Fibroblast of lung (primary cell): ENCODE measurements at regions not wholly inside any gene's neighbourhood (a gene's known extent, or its start where the extent isn't known, plus 50 kb on each side); places are given as distances from the start of the nearest gene placed in this dataset.

Experiments
- DNase-seq, 2 donors: peaks; one replicate each; pipeline versions ENCODE4 v3.0.0 to v3.0.0-alpha.2; 2010; ENCODE audit warnings: low read depth in 2 of 2
- H2AFZ ChIP-seq: 2 replicates; pipeline ENCODE4 v1.5.1; 2012; ENCODE audit warnings: low read length, control low read depth, inconsistent platforms
- H3K27ac ChIP-seq: 2 replicates; pipeline ENCODE4 v1.5.1; 2011; ENCODE audit warnings: low read length, control low read depth; ENCODE audit not compliant: insufficient read depth
- H3K27me3 ChIP-seq: 2 replicates; pipeline ENCODE4 v1.5.1; 2011; ENCODE audit warnings: mild to moderate bottlenecking, low read length; ENCODE audit not compliant: control insufficient read depth, insufficient read depth
- H3K36me3 ChIP-seq: 2 replicates; pipeline ENCODE4 v1.5.1; 2011; ENCODE audit warnings: low read length; ENCODE audit not compliant: control insufficient read depth, insufficient read depth
- H3K4me1 ChIP-seq: 2 replicates; pipeline ENCODE4 v1.5.1; 2011; ENCODE audit warnings: low read length; ENCODE audit not compliant: control insufficient read depth, insufficient read depth; ENCODE audit errors: extremely low read depth
- H3K4me2 ChIP-seq: 2 replicates; pipeline ENCODE4 v1.5.1; 2011; ENCODE audit warnings: low read length, control low read depth; ENCODE audit not compliant: insufficient read depth; ENCODE audit errors: extremely low read depth
- H3K4me3 ChIP-seq, 4 experiments: fragments of 200-600 bp in 1 of 4; sonication (generic) in 1 of 4; replicated peaks in 1 of 4; 2 replicates each; pipeline ENCODE4 v1.5.1; 2011 to 2016; ENCODE audit warnings: low read length in 4 of 4, low read depth in 3 of 4, mild to moderate bottlenecking in 3 of 4, control low read depth in 2 of 4, inconsistent platforms in 1 of 4, mixed read lengths in 1 of 4; ENCODE audit not compliant: insufficient read depth in 1 of 4; ENCODE audit errors: control extremely low read depth in 1 of 4
- H3K79me2 ChIP-seq: 2 replicates; pipeline ENCODE4 v1.5.1; 2012; ENCODE audit warnings: mild to moderate bottlenecking, low read length, inconsistent platforms; ENCODE audit not compliant: control insufficient read depth, insufficient read depth
- H3K9ac ChIP-seq: 2 replicates; pipeline ENCODE4 v1.5.1; 2011; ENCODE audit warnings: mild to moderate bottlenecking, low read length, control low read depth; ENCODE audit not compliant: insufficient read depth
- H3K9me3 ChIP-seq: 2 replicates; pipeline ENCODE4 v1.5.1; 2012; ENCODE audit warnings: low read depth, low read length; ENCODE audit not compliant: control insufficient read depth, insufficient read depth
- H4K20me1 ChIP-seq: 2 replicates; pipeline ENCODE4 v1.5.1; 2011; ENCODE audit warnings: low read length; ENCODE audit not compliant: control insufficient read depth, insufficient read depth; ENCODE audit errors: extremely low read depth
- CTCF ChIP-seq, 2 donors: IDR thresholded peaks in 1 of 2; conservative IDR thresholded peaks in 1 of 2; 1 replicate in 1 of 2; 2 replicates in 1 of 2; pipeline ENCODE4 v1.5.1; 2011 to 2012; ENCODE audit warnings: low read length in 2 of 2, control low read depth in 1 of 2, inconsistent platforms in 1 of 2, low read depth in 1 of 2, mild to moderate bottlenecking in 1 of 2
- EZH2 ChIP-seq: IDR thresholded peaks from 2 replicates; pipeline ENCODE4 v1.5.1; 2012; ENCODE audit warnings: low read length, control low read depth, mild to moderate bottlenecking; ENCODE audit errors: missing control alignments

- no peaks in the 10 kb centered on the region for H3K36me3 ChIP-seq
- H3K27me3 ChIP-seq, result no peaks in the 10 kb centered on the region
- H2AFZ ChIP-seq, result no peak overlapping the region
- no peak overlapping the region for H3K27ac ChIP-seq
- H4K20me1 ChIP-seq, result no peaks in the 10 kb centered on the region
- no peak for TF ChIP-seq CTCF (conservative IDR thresholded peaks at IDR 0.05 in 1 of 2, IDR thresholded peaks at IDR 0.05 in 1 of 2; ENCODE audit: low read depth in 1 of 2, low read length in 2 of 2)
- TF ChIP-seq EZH2, result no peak
- no peaks in the 10 kb centered on the region for H3K79me2 ChIP-seq
- H3K9ac ChIP-seq, result no peak overlapping the region
- no peaks in the 10 kb centered on the region for H3K9me3 ChIP-seq
- H3K4me2 ChIP-seq, result no peak overlapping the region
- H3K4me1 ChIP-seq, result no peaks in the 10 kb centered on the region
- no peak overlapping the region for H3K4me3 ChIP-seq
- DNase-seq, result no peak
These were observed 937.1 kb downstream of the PDHA2 start for GRCh38 chr4:96776920-96777527.

GRCh38 chr4:96784336-96784735, 944.4 kb downstream of the PDHA2 start:
- Histone ChIP-seq H3K9me3 (no peaks in the 10 kb centered on the region), H3K36me3 (no peaks in the 10 kb centered on the region), H3K27me3 (no peaks in the 10 kb centered on the region), H3K27ac (no peak overlapping the region), H2AFZ (no peak overlapping the region), H3K4me3 (no peak overlapping the region), H4K20me1 (no peaks in the 10 kb centered on the region), H3K4me1 (no peaks in the 10 kb centered on the region), H3K9ac (no peak overlapping the region), H3K4me2 (no peak overlapping the region), H3K79me2 (no peaks in the 10 kb centered on the region)
- TF ChIP-seq EZH2 (no peak), CTCF (conservative IDR thresholded peaks at IDR 0.05 in 1 of 2, IDR thresholded peaks at IDR 0.05 in 1 of 2; ENCODE audit: low read depth in 1 of 2, low read length in 2 of 2) (no peak)
- DNase-seq, result no peak

- Histone ChIP-seq H3K4me3 (no peak overlapping the region), H3K36me3 (no peaks in the 10 kb centered on the region), H3K9me3 (no peaks in the 10 kb centered on the region), H3K27me3 (no peaks in the 10 kb centered on the region), H2AFZ (no peak overlapping the region), H3K27ac (no peak overlapping the region), H3K4me1 (no peaks in the 10 kb centered on the region), H3K9ac (no peak overlapping the region), H3K79me2 (no peaks in the 10 kb centered on the region), H3K4me2 (no peak overlapping the region), H4K20me1 (no peaks in the 10 kb centered on the region)
- TF ChIP-seq EZH2 (no peak), CTCF (conservative IDR thresholded peaks at IDR 0.05 in 1 of 2, IDR thresholded peaks at IDR 0.05 in 1 of 2; ENCODE audit: low read depth in 1 of 2, low read length in 2 of 2) (no peak)
- no peak for DNase-seq
These were observed 946.4 kb downstream of the PDHA2 start for GRCh38 chr4:96786306-96786705.
